ENCODE measurements at regions not wholly inside any gene's neighbourhood (a gene's known extent, or its start where the extent isn't known, plus 50 kb on each side); places are given as distances from the start of the nearest gene placed in this dataset.

GRCh38 chr18:25736516-25736915 lies 353.9 kb downstream of the SS18 start:
- intact Hi-C loops (cut with DNase I; ENCODE audit: low total_unique reads): no loop called here
- Histone ChIP-seq H3K4me1 (no peaks in the 10 kb centered on the region), H3K36me3 (no peaks in the 10 kb centered on the region), H3K9me3 (no peaks in the 10 kb centered on the region), H3K4me3 (no peak overlapping the region), H3K27ac (no peak overlapping the region), H3K27me3 (peaks cover 0 to 8% (median 0%) of the 10 kb centered on the region in 3 donors)
- no peak for DNase-seq
- no peak for TF ChIP-seq POLR2AphosphoS5 (IDR thresholded peaks at IDR 0.05)
- 70 to 82% (median 73%) methylated on average over 5 of the region's 5 CpGs for WGBS, 5 donors

DNA sequence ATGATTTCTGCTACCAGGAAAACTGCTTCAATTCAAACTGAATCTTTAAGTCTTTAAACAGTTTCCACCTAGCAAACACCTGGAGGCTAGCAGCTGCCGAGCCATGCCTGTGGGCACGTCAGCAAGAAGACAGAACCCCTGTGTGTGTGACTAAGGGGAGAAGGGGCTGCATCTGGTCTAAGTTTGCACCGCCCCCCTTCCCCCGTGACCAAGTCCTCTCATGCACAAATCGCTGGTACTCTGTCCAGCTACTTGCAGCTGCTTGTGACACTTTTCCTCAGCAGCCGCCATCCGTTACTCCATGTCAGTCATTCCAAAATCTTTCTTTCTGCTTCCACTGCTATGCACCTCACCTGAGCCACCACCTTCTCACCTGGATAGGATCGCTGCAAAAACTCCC lies 355.0 kb downstream of the SS18 start:
- Histone ChIP-seq H3K9me3 (peaks cover 0 to 6% (median under 1%) of the 10 kb centered on the region in 4 donors), H3K27ac (no peak overlapping the region), H3K36me3 (no peaks in the 10 kb centered on the region), H3K4me3 (no peak overlapping the region), H3K27me3 (peaks cover 0 to 4% (median 0%) of the 10 kb centered on the region in 3 donors), H3K4me1 (no peaks in the 10 kb centered on the region)
- TF ChIP-seq POLR2A (IDR thresholded peaks at IDR 0.05): no peak
- TF ChIP-seq EP300 (IDR thresholded peaks at IDR 0.05): no peak
- TF ChIP-seq CTCF (IDR thresholded peaks at IDR 0.05): no peak
- TF ChIP-seq POLR2AphosphoS5 (IDR thresholded peaks at IDR 0.05): no peak
- 57 to 72% (median 62%) methylated on average over 8 of the region's 8 CpGs for WGBS, 5 donors
- no peak for DNase-seq
- intact Hi-C loops (cut with DNase I; ENCODE audit: low total_unique reads): no loop called here

- 52 to 61% (median 57%) methylated on average over 2 of the region's 2 CpGs for WGBS, 5 donors
- H3K9me3 ChIP-seq: peaks cover 0 to 11% (median 2%) of the 10 kb centered on the region in 4 donors
- no peaks in the 10 kb centered on the region for H3K4me1 ChIP-seq
- TF ChIP-seq EP300 (IDR thresholded peaks at IDR 0.05) (no peak), CTCF (IDR thresholded peaks at IDR 0.05) (no peak), POLR2A (IDR thresholded peaks at IDR 0.05) (no peak), POLR2AphosphoS5 (IDR thresholded peaks at IDR 0.05) (no peak)
- H3K27ac ChIP-seq: no peak overlapping the region
- H3K36me3 ChIP-seq: no peaks in the 10 kb centered on the region
- intact Hi-C loops (cut with DNase I; ENCODE audit: low total_unique reads): no loop called here
- no peak for DNase-seq
- H3K4me3 ChIP-seq: no peak overlapping the region
- H3K27me3 ChIP-seq: peaks cover 0 to 4% (median 0%) of the 10 kb centered on the region in 3 donors
Observed at GRCh38 chr18:25734336-25734735, 356.1 kb downstream of the SS18 start.

GRCh38 chr18:25732862-25733261 lies 357.6 kb downstream of the SS18 start:
- Histone ChIP-seq H3K4me1 (no peaks in the 10 kb centered on the region), H3K9me3 (peaks cover 0 to 11% (median 2%) of the 10 kb centered on the region in 4 donors), H3K27me3 (peaks cover 0 to 4% (median 0%) of the 10 kb centered on the region in 3 donors), H3K4me3 (no peak overlapping the region), H3K27ac (no peak overlapping the region), H3K36me3 (no peaks in the 10 kb centered on the region)
- no peak for DNase-seq
- intact Hi-C loops (cut with DNase I; ENCODE audit: low total_unique reads): no loop called here
- TF ChIP-seq CTCF (IDR thresholded peaks at IDR 0.05) (no peak), POLR2AphosphoS5 (IDR thresholded peaks at IDR 0.05) (no peak), EP300 (IDR thresholded peaks at IDR 0.05) (no peak), POLR2A (IDR thresholded peaks at IDR 0.05) (no peak)
- WGBS, 5 donors: 47 to 69% (median 56%) methylated on average over 2 of the region's 2 CpGs

GRCh38 chr18:25729072-25729471 lies 361.3 kb downstream of the SS18 start:
- WGBS, 5 donors: 83 to 100% (median 97%) methylated on average over 1 of the region's 1 CpG
- DNase-seq: no peak
- H3K4me3 ChIP-seq: no peak overlapping the region
- no peaks in the 10 kb centered on the region for H3K36me3 ChIP-seq
- no peak overlapping the region for H3K27ac ChIP-seq
- intact Hi-C loops (cut with DNase I; ENCODE audit: low total_unique reads): no loop called here
- no peak for TF ChIP-seq POLR2A (IDR thresholded peaks at IDR 0.05)
- TF ChIP-seq CTCF (IDR thresholded peaks at IDR 0.05): no peak
- no peak for TF ChIP-seq POLR2AphosphoS5 (IDR thresholded peaks at IDR 0.05)
- no peak for TF ChIP-seq EP300 (IDR thresholded peaks at IDR 0.05)
- peaks cover 0 to 3% (median 0%) of the 10 kb centered on the region in 3 donors for H3K27me3 ChIP-seq
- H3K9me3 ChIP-seq: peaks cover 0 to 11% (median 2%) of the 10 kb centered on the region in 4 donors
- no peaks in the 10 kb centered on the region for H3K4me1 ChIP-seq
